Mucosa of descending colon (tissue), 3 donors: ENCODE measurements at regions not wholly inside any gene's neighbourhood (a gene's known extent, or its start where the extent isn't known, plus 50 kb on each side); places are given as distances from the start of the nearest gene placed in this dataset.

Source experiments
- ATAC-seq: fragments of 200-7000 bp; cut with Tn5 transposase; one replicate; pipeline ENCODE4 v1.9.1; 2020; ENCODE audit warnings: mild to moderate bottlenecking, moderate library complexity
- DNase-seq, 3 donors: peaks; one replicate each; pipeline ENCODE4 v3.0.0-alpha.2; 2020
- H3K36me3 ChIP-seq: fragments of 200-600 bp; one replicate; pipeline ENCODE4 v1.8.0; 2021; ENCODE audit warnings: low read depth, mild to moderate bottlenecking
- H3K4me1 ChIP-seq: fragments of 200-600 bp; one replicate; pipeline ENCODE4 v1.8.0; 2021; ENCODE audit warnings: low read depth, mild to moderate bottlenecking
- H3K4me3 ChIP-seq: fragments of 200-600 bp; one replicate; pipeline ENCODE4 v1.8.0; 2021; ENCODE audit warnings: mild to moderate bottlenecking
- H3K9me3 ChIP-seq: fragments of 200-600 bp; one replicate; pipeline ENCODE4 v1.8.0; 2021; ENCODE audit warnings: mild to moderate bottlenecking
- CTCF ChIP-seq: fragments of 200-600 bp; IDR thresholded peaks from one replicate; pipeline ENCODE4 v1.8.0; 2022; ENCODE audit warnings: antibody characterized with exemption, mild to moderate bottlenecking
- intact Hi-C, 2 donors: fragments of 100-400 bp; cut with DNase I in 1 of 2; cut with micrococcal nuclease in 1 of 2; formaldehyde crosslinking; loops; one replicate each; pipeline versions ENCODE4 v1.11.0 to v1.11.1; 2022; cut with DNase I, micrococcal nuclease
- donor health status: DM: no; HTN: no; CAD: no; lungs with moderate emphysema.
- donor health status: DM: no; HTN: no; CAD: no.
- donor health status: DM: no; HTN: yes; CAD: no.

GRCh38 chr9:11792870-11793269 lies 900.3 kb upstream of the TYRP1 start:
- intact Hi-C loops = no loop called here
- no peak overlapping the region for H3K4me3 ChIP-seq
- ATAC-seq (no peak), DNase-seq (no peak)
- no peak for TF ChIP-seq CTCF
- H3K9me3 ChIP-seq = peaks cover 33% of the 10 kb centered on the region
- H3K4me1 ChIP-seq = no peaks in the 10 kb centered on the region
- no peaks in the 10 kb centered on the region for H3K36me3 ChIP-seq

GRCh38 chr9:11794984-11795383 lies 898.2 kb upstream of the TYRP1 start:
- intact Hi-C loops = no loop called here

GRCh38 chr9:11805969-11806368 lies 887.2 kb upstream of the TYRP1 start:
- Histone ChIP-seq H3K36me3 (no peaks in the 10 kb centered on the region), H3K4me1 (no peaks in the 10 kb centered on the region), H3K4me3 (no peak overlapping the region), H3K9me3 (peaks cover 33% of the 10 kb centered on the region)
- ATAC-seq (no peak), DNase-seq (no peak)
- intact Hi-C loops = no loop called here
- TF ChIP-seq CTCF = no peak

More at GRCh38 chr9:11794984-11795383, 898.2 kb upstream of the TYRP1 start:
- peaks cover 40% of the 10 kb centered on the region for H3K9me3 ChIP-seq
- no peaks in the 10 kb centered on the region for H3K36me3 ChIP-seq
- H3K4me1 ChIP-seq = no peaks in the 10 kb centered on the region
- no peak overlapping the region for H3K4me3 ChIP-seq
- TF ChIP-seq CTCF = no peak
- no peak for ATAC-seq
- DNase-seq = no peak

- TF ChIP-seq CTCF = no peak
- Histone ChIP-seq H3K4me3 (no peak overlapping the region), H3K4me1 (no peaks in the 10 kb centered on the region), H3K9me3 (peaks cover 66% of the 10 kb centered on the region), H3K36me3 (no peaks in the 10 kb centered on the region)
- intact Hi-C loops = no loop called here
- ATAC-seq = no peak
- DNase-seq = no peak
These were observed 871.7 kb upstream of the TYRP1 start for GRCh38 chr9:11821306-11821975.

- no peak overlapping the region for H3K4me3 ChIP-seq
- H3K36me3 ChIP-seq = no peaks in the 10 kb centered on the region
- ATAC-seq = no peak
- TF ChIP-seq CTCF = no peak
- intact Hi-C loops = no loop called here
- no peak for DNase-seq
- H3K4me1 ChIP-seq = no peaks in the 10 kb centered on the region
- H3K9me3 ChIP-seq = peaks cover 53% of the 10 kb centered on the region
These were observed 865.0 kb upstream of the TYRP1 start for GRCh38 chr9:11828201-11828600.

GRCh38 chr9:11833056-11833455 lies 860.1 kb upstream of the TYRP1 start:
- intact Hi-C loops = no loop called here
- no peak for ATAC-seq
- DNase-seq = no peak

More at GRCh38 chr9:11833056-11833455, 860.1 kb upstream of the TYRP1 start:
- Histone ChIP-seq H3K4me1 (no peaks in the 10 kb centered on the region), H3K9me3 (peaks cover 59% of the 10 kb centered on the region), H3K4me3 (no peak overlapping the region), H3K36me3 (no peaks in the 10 kb centered on the region)
- no peak for TF ChIP-seq CTCF
